GM12873 (cell line): ENCODE measurements at regions not wholly inside any gene's neighbourhood (a gene's known extent, or its start where the extent isn't known, plus 50 kb on each side); places are given as distances from the start of the nearest gene placed in this dataset.

Experiments
- TF ChIP-seq, protein P1 (sequence below): IDR thresholded peaks from 2 replicates; pipeline ENCODE4 v1.5.1; 2012; ENCODE audit warnings: low read depth, mild to moderate bottlenecking, moderate library complexity, low read length, control low read depth; ENCODE audit not compliant: insufficient read depth; ENCODE audit errors: missing control alignments

DNA sequence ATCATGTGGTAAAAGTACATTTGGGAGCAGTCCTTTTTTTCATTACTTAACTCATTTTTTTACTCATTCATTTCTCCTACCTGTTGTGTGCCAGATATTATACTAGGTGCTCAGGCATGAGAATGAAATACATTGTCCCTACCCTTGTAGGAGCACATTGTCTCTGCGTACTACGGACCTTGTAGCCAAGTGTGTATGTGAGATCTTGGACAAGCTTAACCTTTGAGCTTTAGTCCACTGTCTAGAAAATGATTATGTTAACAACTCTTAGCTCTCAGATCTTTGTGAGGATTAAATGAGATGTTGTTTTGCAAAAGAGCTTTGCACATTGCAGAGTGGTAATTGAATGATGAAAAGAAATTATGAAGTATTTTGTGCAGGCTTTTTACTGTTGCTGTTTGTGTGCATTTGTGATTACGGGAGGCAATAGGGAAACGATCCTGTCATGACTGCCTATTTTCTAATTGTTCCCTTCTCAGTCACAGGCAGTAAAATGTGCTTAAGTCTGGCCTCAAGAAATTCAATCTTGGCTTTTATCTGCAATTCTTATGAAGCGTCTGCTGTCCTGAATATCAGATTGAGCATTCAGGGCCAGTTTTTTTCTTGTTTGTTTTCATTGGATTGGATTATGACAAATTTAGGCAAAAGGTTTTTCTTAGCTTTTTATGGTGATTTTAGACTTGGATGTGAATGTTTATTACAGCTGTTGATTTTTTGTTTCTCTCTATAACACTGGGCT lies 447.7 kb downstream of the PDZRN4 start:
- TF ChIP-seq, protein P1, sequence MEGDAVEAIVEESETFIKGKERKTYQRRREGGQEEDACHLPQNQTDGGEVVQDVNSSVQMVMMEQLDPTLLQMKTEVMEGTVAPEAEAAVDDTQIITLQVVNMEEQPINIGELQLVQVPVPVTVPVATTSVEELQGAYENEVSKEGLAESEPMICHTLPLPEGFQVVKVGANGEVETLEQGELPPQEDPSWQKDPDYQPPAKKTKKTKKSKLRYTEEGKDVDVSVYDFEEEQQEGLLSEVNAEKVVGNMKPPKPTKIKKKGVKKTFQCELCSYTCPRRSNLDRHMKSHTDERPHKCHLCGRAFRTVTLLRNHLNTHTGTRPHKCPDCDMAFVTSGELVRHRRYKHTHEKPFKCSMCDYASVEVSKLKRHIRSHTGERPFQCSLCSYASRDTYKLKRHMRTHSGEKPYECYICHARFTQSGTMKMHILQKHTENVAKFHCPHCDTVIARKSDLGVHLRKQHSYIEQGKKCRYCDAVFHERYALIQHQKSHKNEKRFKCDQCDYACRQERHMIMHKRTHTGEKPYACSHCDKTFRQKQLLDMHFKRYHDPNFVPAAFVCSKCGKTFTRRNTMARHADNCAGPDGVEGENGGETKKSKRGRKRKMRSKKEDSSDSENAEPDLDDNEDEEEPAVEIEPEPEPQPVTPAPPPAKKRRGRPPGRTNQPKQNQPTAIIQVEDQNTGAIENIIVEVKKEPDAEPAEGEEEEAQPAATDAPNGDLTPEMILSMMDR: no peak

DNA sequence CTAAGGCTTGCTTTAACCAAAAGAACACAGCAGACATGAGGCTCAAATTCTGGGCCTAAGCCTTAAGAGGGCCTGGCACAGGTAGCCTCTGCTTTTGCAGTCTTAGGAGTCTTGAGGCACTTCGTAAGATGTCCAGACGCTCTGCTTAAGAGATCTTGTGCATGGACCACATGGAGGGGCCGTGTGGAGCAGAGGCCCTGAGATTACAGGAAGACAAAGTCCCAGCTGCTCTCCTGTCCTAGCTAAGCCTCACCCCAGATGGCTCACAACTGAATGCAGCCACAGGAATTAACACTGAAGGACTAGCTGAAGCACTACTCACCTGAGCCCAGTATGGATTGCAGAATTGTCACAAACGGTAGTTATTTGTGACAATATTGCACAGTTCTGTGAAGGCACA lies 446.0 kb downstream of the PDZRN4 start:
- TF ChIP-seq, protein P1: no peak

DNA sequence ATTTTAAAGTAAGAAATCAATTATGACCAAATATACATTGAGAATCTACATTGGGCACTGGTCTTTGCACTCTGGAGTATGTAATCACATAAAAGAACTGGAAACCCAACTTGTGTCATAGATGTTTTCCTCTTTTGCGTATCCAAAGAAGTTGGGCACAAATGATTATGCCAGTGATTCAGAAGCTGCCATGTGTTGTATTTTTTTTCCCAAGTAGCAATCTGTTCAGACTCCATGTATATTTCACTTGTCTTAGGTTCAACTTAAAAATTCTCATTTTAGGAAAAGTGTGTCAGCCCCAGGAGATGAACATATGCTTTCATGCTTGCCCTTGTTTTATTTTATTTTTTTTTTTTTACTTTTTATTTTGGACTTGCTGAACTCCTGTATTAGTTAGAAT lies 441.5 kb downstream of the PDZRN4 start:
- TF ChIP-seq, protein P1: no peak

DNA sequence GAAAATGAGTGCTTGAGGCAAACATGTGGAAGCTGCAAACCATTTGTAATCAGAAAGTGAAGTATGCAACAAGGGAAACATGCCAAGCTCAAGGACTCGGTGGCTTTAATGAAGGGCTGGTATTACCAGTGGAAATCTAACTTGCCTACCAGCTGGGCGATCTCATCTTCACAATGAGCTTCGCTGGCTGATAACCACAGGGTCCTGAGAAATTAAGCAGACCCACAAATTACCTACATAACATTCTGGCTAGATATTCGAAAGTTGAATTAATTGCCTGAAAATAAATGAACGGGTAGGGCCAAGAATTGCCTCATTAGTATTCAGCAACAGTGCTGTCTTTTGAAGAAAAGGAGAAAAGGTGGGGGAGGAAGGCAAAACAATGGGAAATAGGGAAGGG lies 439.4 kb downstream of the PDZRN4 start:
- TF ChIP-seq, protein P1: no peak

DNA sequence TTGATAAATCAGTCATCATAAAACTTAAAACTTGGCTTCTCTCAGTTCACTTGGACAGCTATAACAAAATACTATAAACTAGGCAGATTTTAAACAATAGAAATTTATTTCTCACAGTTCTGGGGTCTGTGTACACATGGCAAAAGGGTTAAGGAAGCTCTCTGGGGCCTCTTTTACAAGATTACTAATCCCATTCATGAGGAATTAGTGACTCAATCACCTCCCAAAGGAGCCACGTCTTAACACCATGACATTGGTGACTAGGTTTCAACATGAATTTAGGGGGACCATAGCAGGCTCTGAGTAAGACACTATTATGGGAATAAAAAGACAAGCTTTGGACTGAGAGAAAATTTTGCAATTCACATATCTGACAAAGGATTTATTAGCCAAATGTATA lies 436.5 kb downstream of the PDZRN4 start:
- TF ChIP-seq, protein P1: no peak
